GM19463 (cell line): ENCODE measurements at regions not wholly inside any gene's neighbourhood (a gene's known extent, or its start where the extent isn't known, plus 50 kb on each side); places are given as distances from the start of the nearest gene placed in this dataset.

Source experiments
- ATAC-seq: cut with Tn5 transposase; IDR thresholded peaks from one replicate; pipeline ENCODE4 v1.9.1; 2021; ENCODE audit warnings: mild to moderate bottlenecking, moderate library complexity; ENCODE audit not compliant: unreplicated experiment

DNA sequence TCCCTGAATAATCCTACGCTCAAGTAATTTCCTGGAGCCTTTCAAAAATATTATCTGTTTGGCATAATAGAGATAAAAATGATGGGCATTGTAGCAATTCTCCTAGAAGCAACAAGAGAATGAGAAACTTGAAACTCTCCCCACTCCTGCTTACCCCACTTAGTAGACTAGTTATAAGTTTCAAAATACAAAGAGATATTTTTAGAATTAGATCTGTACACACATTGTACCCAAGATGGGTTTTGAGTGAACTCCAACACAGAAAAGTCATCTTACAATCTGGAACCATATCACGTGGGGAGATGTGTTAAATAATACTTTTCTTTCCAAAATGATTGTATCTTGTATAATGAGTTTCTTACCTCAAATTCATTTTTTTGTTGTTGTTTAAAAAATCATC lies 484.9 kb downstream of the LPIN1 start:
- ATAC-seq = no peak

DNA sequence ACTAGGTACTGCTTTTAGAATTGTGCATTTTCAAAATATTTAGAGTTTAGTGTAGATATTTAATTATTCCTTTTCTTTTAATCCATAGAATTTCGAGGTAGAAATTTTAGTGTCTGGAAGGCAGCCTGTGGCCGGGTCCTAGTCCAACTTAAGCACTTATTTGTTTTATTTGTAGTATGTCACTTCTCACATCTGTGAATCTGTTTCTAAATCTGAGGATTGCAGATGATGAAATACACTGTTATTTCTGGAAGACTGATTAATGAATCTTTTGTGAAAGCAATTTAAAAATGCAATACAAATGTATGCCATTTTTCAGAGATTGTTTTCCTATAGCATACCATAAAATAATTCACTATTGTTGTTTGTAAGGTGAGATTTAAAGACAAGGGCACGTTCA lies 483.9 kb upstream of the TRIB2 start:
- no peak for ATAC-seq

DNA sequence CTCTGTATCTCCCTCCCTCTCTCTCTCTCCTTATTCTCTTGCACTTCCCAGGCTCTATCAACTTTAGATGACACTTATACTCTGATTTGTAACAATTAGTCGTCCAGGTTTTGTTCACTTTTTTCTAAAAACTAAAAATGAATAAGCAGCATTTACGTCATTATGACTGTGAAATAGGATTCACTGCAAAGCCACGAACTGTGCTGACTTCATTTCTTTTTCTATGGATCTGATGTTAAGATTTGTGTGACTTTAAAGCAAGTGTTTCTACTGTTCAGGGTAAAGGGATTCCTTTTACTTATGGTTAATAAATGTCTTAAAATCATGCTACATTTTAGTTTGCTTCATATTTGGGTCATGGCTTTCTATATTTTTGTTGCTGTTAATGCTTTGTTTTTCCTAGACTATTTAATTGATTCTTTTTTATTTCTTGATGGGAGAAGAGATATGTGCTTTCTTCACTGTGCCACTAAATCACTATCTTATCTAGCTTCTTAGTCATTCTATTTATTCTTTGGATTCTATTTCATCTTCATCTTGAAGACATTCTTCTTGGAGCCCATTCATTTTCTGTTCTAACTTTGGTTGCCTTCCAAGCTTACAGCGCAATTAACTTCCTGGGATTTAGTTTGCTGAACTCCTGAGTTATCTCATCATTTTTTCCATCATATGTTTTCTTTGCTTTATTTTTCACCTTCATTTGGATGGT lies 480.4 kb upstream of the TRIB2 start:
- no peak for ATAC-seq

DNA sequence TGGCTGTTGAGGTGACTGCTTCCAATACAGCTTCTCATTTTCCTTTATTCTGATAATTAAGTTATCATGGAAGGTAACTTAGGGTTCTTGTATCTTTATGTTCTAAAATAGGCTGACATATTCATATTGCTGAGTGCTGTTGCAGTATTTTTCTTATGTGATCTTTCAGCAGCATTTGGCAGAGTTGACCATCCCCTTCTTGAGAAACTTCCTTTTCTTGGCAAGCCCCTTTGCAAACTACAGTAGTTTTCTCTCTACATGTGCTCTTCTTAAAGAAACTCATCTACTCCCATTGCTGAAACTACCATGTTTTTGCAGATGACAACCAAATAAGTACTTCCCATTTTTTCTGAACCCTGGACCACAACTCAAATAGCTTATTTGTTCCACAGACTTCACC lies 476.5 kb upstream of the TRIB2 start:
- no peak for ATAC-seq

DNA sequence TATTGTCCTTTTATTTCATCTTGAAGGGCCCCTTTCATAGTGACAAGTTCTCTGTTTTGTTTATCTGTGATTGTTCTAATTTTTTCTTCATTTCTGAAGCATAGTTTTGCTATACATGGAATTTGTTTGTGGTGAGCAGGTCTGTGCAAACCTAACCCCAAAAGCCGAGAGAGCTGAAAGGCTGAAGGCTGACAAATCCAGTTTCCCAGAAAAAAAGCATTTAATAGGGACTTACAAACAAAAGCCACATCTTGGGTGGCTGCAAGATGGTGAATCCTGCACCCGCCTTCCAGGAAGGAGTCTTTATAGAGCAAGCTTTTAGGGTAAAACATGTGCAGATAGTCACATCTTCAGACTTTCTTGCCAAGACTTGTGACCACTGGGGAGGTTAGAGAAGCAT lies 473.4 kb upstream of the TRIB2 start:
- no peak for ATAC-seq

DNA sequence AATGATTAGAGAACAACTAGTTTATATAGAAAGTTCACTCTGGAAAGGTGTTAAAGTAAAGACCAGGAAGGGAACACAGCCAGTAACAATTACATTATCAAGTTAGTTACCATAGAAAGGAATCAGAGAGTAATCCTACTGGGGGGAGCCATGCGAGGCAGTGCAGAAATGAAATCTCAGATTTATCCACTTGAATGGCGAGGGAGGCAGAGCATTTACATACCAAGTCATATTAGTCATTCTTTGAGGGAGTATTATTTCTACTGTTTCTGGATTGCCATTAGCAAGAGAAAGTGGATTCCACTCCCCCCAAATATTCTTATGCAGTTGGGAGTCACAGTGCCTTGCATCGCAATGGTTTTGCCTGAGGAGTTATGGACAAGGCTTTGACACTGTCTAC lies 472.7 kb upstream of the TRIB2 start:
- no peak for ATAC-seq

DNA sequence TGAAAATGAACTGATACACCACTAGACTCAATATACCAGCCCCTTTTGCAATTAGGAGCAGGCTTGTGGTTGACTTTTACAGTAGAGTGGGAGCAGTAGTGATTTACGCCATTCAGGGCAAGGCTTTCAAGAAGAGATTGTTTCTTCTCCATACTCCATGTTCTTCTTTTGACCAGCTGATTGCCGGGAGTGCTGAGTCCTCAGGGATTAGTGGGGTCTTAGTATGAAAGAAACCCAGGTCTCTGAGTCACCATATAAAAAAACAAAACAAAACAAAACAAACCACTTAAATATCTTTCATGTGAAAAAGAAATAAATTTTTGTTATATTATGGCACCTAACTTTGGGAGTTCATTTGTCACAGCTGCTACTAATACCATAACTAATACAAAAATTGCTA lies 465.6 kb upstream of the TRIB2 start:
- no peak for ATAC-seq

DNA sequence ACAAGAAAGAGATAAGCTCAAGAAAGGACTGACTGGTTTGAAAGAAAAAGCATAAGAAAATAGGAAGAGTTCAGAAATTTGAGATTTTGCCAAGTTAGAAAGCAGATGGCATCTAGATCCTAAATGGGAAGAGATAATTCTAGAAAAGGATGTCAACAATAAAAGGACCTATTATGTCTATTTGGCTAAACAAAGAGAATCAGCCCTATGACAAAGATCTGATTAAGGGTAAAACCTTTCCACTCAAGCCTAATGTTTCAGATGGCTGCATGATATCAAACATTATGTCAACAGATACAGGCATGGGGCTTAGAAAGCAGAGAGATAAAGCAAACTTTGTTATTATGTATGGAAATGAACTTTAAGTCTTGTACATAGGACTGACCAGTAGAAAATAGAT lies 465.0 kb upstream of the TRIB2 start:
- ATAC-seq = no peak

DNA sequence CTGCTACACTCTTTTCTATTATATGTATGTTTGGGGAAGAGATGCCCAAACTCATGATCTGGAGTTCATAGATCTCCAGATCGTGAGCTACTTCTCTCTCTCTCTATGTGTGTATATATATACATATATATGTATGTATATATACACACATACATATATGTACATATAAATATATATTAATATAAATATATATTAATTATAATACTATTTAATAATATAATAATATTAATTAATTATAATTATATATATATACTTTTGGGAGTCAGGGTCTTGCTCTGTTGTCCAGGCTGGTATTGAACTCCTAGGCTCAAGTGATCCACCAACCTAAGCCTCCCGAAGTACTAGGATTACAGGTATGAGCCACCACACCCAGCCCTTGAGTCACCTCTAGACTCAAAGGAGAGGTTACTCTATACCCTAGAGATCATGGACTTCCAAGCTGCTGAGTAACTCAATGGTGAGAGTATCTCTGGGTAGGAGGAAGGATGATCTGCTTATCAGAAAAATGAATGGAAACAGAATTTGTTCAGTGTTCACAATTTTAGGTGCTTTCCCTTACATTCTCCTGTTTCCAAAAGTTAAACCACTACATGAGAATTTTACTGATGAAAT lies 463.5 kb upstream of the TRIB2 start:
- no peak for ATAC-seq

DNA sequence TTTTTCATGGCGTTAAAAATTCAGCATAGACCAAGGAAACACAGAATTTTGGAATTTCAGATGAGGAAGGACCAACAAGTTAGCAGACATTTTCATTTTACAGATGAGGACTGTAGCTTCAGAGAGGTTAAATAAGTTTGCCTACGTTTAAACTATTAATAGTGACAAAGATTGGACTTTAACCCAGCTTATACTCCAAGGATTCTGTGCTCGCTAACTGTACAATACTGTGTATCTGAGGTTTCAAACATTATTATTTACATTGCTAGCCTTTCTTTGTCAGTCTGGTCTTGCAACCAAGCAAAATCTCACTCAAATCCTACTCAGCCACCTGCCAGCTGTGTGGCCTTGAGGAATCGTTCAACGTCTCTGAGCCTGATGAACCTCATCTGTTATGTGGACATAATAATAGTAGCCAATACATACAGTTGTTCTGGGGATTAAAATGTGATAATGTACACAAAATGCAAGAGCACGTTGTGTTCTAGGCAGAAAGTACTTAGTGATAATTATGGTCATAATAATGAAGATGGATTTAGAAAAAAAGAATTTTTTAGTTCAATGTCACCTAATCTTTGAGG lies 462.4 kb upstream of the TRIB2 start:
- ATAC-seq = no peak

DNA sequence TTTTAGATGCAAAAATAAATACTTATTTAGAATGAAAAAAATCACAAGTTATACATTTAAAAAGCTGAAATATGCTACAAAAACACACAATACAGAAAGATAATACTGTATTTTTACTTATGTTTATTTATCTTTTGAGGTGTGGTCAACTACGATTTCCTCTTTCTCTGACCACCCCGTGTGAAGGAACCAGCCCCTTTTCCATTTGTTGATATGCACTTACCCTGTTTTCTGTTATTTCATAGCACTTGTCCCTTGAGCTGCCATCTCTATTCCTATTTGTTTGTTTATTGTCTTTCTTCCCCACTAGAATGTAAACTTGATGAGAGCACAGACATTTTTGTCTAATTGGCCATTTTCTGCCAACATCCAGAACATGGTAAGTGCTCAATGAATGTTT lies 460.5 kb upstream of the TRIB2 start:
- no peak for ATAC-seq

DNA sequence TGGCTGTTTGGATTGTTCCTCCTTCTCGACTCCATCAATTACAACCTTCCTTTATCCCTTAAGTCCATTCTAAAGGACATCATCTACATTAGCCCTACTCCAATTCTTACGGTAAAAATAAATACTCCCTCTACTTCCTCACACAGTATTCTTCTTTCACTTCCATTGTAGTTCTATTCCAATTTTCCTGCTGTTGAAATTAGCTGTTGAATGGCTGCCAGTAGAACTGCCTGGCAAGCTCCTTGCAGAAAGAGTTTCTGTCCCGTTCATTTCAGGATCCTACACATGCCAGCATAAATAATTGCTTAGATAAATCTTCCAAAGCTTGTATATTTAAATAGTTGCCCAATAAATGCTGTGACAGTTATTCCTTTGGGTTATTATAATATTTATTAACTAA lies 459.3 kb upstream of the TRIB2 start:
- ATAC-seq = no peak

DNA sequence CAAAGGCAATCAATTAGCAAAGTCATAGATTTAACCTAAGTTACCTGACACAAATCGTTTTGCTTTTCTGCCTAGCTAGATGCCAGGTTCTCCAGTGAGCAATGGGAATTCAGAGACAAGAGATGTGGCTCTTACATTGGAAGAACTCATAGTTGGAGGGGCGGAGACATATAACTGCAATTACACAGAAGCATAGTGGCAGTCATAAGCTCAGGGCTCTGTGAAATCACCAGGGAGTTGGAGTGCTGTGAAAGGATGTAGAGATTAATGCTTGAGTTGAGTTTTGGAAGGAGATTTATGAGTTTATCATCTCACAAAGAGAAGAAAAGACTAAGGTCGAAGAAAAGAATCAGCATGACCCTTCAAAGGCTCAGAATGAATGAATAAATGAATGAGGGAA lies 457.2 kb upstream of the TRIB2 start:
- no peak for ATAC-seq

DNA sequence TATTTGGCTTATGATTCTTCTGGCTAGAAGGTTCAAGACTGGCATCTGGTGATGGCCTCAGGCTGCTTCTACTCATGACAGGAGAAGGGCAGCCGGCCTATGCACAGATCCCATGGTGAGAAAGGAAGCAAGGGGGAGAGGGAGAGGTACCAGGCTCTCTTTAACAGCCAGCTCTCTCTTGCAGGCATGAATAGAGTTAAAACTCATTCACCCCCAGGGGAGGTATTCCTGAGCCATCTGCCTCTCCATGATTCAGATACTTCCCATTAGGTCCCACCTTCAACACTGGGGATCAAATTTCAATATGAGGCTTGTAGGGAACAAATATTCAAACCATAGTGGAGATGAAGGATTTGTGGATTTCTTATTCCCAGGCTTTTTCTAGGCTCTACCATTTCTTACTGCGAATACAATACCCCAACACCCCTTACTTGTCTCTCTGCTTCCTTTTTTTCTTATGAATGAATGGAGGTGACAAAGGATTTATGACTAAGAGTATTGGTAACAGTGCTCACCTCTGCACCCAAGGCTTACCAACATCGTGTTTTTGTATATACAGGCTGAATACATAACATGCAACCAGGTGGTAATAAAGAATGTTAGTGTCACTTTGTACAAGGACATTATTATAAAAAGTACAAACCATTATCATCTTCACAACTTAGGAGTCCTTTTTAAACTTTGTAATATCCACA lies 454.6 kb upstream of the TRIB2 start:
- ATAC-seq = no peak

DNA sequence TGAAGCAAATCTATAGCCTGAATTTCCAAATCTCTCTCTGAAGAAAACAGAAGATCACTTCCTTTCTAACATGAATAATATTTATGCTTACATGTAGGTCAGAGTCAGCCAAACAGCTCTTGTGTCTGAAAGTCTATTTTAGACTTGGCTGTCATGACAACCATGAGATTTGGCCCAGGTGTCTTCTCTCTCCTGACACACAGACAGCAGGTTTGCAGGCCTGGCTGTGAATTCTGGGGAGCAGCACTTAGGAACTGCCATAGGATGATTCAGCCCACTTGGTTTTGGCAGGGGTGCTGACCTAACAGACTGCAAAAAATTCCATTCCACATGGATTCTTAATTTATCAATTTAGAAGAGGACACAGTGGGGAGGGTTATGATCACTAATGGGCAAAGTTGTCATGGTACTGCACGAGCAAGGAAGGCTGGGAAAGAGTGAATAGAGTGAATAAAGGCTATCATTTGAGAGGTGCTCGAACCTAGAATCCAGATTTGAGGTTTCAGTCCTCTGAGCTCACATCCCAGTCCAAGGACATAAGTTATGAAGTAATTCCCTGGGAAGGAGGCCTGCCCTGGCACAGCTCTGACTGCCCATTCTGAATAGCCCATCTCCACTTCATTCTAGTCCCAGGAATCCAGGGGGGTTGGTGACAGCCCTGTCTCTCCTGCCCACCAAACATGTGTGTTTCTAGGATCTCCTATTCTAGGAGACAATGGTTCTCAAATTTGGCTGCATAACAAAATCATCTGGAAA lies 453.9 kb upstream of the TRIB2 start:
- no peak for ATAC-seq

DNA sequence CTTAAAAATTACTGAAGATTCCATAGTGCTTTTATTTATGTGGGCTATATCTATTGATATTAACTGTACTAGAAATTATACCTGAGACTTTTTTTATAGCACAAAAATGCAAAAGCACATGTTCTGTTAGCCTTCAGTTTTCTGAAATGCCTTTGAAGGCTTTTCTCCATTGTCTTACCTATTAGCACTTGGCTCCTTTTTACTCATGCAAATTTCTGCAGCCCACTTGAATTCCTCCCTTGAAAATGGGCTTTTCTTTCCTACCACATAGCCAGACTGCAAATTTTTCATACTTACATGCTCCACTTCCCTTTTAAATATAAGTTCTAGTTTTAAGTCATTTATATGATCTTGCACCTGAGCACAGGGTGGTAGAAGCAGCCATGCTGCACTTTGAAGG lies 453.0 kb upstream of the TRIB2 start:
- ATAC-seq = no peak

DNA sequence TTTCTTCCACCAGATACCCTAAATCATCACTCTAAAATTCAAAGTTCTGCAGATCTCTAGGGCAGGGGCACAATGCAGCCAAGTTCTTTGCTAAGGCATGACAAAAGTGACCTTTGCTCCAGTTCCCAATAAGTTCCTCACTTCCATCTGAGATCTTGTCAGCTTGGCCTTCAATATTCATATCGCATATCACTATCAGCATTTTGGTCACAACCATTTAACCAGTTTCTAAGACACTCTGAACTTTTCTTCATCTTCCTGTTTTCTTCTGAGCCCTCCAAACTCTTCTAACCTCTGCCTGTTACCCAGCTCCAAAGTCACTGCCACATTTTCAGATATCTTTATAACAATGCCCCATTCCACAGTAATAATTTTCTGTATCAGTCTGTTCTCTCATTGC lies 452.6 kb upstream of the TRIB2 start:
- no peak for ATAC-seq

DNA sequence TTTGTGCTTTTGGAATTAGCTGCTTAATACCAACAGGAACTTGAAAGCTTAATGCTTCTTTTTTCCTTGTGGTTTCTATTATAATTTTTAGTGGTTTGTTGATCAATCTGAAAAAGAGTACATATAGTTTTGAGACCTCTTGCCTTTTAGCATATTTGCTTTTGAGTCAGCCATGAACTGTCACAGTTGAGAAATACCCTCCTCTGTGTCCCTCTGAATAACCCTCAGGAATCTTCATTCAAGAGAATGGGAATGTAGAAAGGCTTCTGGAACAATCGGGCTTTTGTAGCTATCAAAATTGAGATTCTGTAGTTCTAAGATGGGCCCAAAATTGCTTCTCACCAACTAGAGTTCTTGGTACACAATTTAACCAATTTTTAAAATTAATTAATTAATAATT lies 451.1 kb upstream of the TRIB2 start:
- ATAC-seq = no peak

DNA sequence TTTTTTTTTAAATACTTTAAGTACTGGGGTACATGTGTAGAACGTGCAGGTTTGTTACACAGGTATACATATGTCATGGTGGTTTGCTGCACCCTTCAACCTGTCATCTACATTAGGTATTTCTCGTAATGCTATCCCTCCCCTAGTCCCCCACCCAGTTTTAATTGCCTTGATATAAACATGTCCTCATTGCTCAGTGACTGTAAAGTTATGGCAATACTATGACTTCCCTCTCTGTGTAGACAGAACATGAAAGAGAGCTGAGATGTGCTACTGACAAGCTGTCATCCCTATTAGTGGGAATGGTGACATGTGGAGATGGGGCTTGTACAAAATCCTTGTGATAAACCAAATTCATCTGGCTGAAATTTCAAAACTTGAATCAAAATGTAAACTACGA lies 449.7 kb upstream of the TRIB2 start:
- no peak for ATAC-seq

DNA sequence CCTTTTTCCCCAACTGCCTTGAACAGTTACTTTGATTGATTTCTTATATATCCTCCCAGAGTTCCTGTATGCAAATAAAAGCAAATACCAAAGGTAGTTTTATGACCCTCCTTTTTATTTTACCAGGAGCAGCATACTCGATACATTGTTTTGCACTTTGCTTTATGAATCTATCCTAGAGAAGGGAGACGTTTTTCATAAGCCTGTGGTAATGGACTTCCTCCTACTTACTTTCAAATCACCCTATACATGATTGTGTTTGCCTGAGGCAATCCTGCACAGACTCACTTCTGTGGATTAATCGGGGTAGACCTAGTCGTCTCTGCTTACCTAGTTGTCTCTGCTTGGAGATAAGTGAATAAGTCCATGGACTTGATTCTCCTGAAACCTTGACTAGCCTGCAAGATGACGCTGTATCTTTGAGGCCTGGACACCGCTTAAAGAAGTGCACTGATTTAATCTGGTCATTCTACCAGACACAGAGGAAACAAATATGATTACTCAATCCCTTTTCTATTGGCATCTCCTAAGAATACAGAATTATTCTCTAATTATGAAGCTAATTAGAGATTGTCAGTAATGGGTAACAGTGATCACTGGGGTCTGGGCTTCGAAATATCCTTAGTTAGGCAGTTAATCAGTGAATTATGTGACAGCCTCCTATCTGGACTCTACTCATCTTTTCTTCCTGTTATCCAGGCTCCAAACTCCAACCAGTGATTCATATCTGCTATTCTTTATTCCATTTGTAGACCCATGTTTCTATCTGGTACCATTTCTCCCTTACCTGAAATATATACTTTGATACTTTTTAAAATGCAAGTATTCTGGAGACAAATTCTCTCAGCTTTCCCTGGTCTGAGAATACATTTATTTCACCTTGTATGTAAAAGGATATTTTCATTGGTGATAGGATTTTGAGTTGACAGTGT lies 447.4 kb upstream of the TRIB2 start:
- no peak for ATAC-seq
